ENCODE measurements at regions not wholly inside any gene's neighbourhood (a gene's known extent, or its start where the extent isn't known, plus 50 kb on each side); places are given as distances from the start of the nearest gene placed in this dataset.

DNA sequence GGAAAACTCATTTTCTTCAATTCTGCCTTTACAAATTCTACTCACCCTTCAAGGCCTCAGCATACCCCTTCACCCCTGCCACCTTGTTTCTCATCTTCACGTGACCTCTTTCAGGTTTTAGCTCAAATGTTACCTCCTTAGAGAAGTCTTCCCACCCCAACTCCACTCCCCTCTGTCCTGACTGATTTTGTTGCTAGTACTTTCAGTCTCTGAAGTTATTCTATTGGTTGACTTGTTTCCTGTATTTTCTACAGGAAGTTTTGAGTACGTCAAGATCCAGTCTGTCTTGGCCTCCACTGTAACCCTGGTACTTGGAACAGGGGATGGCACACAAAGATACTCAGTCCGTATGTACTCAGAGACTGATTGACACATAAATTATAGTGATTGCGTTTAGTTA, 296.1 kb downstream of the DHX35 start:
- no peak overlapping the region for H3K27ac Mint-ChIP-seq
- no peak overlapping the region for H3K4me3 Mint-ChIP-seq
- H3K4me1 Mint-ChIP-seq (ENCODE audit: low read depth), result no peaks in the 10 kb centered on the region
- no peak for DNase-seq
- no peaks in the 10 kb centered on the region for H3K27me3 Mint-ChIP-seq (ENCODE audit: insufficient read depth)
- TF ChIP-seq, protein P1, sequence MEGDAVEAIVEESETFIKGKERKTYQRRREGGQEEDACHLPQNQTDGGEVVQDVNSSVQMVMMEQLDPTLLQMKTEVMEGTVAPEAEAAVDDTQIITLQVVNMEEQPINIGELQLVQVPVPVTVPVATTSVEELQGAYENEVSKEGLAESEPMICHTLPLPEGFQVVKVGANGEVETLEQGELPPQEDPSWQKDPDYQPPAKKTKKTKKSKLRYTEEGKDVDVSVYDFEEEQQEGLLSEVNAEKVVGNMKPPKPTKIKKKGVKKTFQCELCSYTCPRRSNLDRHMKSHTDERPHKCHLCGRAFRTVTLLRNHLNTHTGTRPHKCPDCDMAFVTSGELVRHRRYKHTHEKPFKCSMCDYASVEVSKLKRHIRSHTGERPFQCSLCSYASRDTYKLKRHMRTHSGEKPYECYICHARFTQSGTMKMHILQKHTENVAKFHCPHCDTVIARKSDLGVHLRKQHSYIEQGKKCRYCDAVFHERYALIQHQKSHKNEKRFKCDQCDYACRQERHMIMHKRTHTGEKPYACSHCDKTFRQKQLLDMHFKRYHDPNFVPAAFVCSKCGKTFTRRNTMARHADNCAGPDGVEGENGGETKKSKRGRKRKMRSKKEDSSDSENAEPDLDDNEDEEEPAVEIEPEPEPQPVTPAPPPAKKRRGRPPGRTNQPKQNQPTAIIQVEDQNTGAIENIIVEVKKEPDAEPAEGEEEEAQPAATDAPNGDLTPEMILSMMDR (IDR thresholded peaks at IDR 0.05), result no peak
- H3K36me3 Mint-ChIP-seq (ENCODE audit: low read depth), result no peaks in the 10 kb centered on the region
- peaks cover 4% of the 10 kb centered on the region; the same call in 1 of the 2 replicates for H3K9me3 Mint-ChIP-seq

DNA sequence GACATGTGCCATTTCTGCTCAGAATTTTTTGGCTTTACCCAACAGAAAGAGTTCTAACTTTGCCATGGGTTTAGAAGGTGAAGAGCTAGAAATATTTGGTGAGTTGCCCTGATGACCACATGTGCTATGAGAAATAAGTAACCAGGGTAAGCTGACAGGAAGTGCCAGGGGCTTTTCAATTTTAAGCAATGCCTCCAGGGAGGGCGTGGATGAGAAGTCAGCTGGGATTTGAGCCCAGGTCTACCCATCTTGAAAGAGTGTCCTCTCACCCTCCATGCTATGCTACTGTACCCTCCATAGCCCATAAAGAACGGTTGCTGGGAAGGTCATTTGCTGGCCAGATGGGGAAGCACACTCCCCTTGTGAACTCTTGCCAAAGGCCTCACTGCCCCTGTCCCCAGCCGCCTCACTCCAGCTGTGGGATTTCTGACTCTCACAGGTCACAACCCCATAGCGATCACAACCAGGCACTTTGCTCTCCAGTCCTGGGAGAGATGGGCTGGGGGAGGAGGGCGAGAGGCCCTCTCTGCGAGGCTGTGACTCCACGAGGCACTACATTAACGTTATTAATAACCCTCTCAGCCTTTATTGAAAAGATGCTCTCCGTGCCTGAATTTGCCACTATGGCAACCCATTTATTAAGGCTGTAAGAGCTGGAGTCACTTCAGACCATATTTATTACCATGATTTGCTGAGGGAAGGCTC, 291.1 kb downstream of the DHX35 start:
- Mint-ChIP-seq H3K27ac (no peak overlapping the region), H3K27me3 (ENCODE audit: insufficient read depth) (no peaks in the 10 kb centered on the region), H3K9me3 (peaks cover 5% of the 10 kb centered on the region), H3K4me3 (no peak overlapping the region), H3K36me3 (ENCODE audit: low read depth) (no peaks in the 10 kb centered on the region), H3K4me1 (ENCODE audit: low read depth) (no peaks in the 10 kb centered on the region)
- TF ChIP-seq, protein P1 (IDR thresholded peaks at IDR 0.05), result no peak
- DNase-seq, result no peak

DNA sequence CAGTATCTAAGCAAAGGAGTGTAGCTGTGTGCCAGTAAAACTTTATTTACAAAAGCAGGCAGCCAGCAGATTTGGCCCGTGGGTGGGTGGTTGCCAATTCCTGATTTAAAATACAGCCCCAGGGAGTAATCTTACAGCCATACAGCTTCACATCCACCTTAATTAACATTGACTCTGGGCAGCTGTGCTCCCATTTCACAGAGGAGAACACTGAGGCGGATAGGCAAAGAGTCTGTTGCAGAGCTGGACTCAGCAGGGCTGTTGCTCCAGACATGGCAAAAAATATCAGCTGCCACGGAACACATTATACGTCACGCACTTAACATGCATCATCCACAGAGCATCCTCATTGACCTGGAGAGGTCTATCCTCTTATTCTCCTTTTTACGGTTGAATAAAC, 289.9 kb downstream of the DHX35 start:
- H3K9me3 Mint-ChIP-seq, result peaks cover 7% of the 10 kb centered on the region
- no peak overlapping the region for H3K27ac Mint-ChIP-seq
- H3K4me3 Mint-ChIP-seq, result no peak overlapping the region
- no peaks in the 10 kb centered on the region; the same call in 1 of the 2 replicates for H3K27me3 Mint-ChIP-seq (ENCODE audit: insufficient read depth)
- TF ChIP-seq, protein P1 (IDR thresholded peaks at IDR 0.05), result no peak
- DNase-seq, result no peak
- no peaks in the 10 kb centered on the region for H3K4me1 Mint-ChIP-seq (ENCODE audit: low read depth)
- no peaks in the 10 kb centered on the region for H3K36me3 Mint-ChIP-seq (ENCODE audit: low read depth)

DNA sequence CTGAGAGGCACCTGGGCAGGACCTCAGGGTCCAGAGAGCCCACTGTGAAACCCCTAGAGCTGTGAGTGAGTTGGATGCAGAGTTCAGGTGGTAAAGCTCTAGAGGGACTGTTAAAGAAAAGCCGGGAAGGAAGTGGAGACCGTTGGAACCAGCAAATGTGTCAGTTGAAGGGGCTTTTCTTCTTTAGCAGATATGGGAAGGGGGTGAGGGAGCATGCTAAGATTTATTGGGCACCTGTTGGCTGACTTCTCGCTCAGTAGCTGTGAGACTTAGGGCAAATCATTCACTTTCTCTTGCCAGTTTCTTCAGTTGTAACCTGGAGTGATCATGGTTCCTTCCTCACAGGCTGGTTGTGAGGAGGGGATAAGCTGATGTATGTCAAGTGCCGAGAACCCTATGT, 287.7 kb downstream of the DHX35 start:
- peaks cover 15% of the 10 kb centered on the region for H3K9me3 Mint-ChIP-seq
- H3K4me1 Mint-ChIP-seq (ENCODE audit: low read depth), result no peaks in the 10 kb centered on the region
- no peak for DNase-seq
- no peaks in the 10 kb centered on the region; the same call in 1 of the 2 replicates for H3K27me3 Mint-ChIP-seq (ENCODE audit: insufficient read depth)
- TF ChIP-seq, protein P1 (IDR thresholded peaks at IDR 0.05), result no peak
- H3K36me3 Mint-ChIP-seq (ENCODE audit: low read depth), result no peaks in the 10 kb centered on the region
- no peak overlapping the region for H3K27ac Mint-ChIP-seq
- no peak overlapping the region for H3K4me3 Mint-ChIP-seq

DNA sequence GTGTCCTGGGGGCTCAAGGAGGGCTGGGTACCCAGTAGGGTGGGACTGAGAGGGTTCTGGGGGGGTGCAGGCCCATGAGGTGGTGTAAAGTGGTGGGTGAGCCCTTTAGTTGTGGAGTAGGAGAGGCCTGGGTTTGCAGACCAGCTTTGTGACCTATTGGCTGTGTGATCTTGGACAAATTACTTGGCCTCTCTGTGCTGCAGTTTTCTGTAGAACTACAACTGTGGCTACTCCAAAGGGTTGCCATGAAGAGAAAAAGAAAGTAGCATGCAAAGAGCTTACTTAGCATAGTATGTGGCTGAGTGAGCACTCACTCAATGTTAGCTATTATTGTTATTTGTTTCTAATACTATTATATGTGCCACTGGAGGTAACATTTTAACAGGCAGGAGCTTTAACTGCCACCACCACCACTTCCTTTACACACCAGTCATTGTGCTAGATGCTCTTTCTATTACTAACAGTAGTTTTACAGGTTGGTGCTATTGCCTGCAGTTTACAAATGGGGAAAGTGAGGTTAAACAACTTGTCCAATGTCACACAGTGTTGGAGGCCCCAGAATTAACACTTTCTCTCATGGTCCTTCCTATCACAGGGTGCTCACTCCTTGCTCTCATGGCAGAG, 286.8 kb downstream of the DHX35 start:
- TF ChIP-seq, protein P1 (IDR thresholded peaks at IDR 0.05), result no peak
- DNase-seq, result no peak
- no peaks in the 10 kb centered on the region for H3K36me3 Mint-ChIP-seq (ENCODE audit: low read depth)
- H3K27ac Mint-ChIP-seq, result no peak overlapping the region
- H3K4me1 Mint-ChIP-seq (ENCODE audit: low read depth), result no peaks in the 10 kb centered on the region
- H3K27me3 Mint-ChIP-seq (ENCODE audit: insufficient read depth), result no peaks in the 10 kb centered on the region; the same call in 1 of the 2 replicates
- no peak overlapping the region for H3K4me3 Mint-ChIP-seq
- H3K9me3 Mint-ChIP-seq, result peaks cover 19% of the 10 kb centered on the region
